Fibroblast of mammary gland (primary cell): ENCODE measurements at regions not wholly inside any gene's neighbourhood (a gene's known extent, or its start where the extent isn't known, plus 50 kb on each side); places are given as distances from the start of the nearest gene placed in this dataset.

ENCODE experiments used
- DNase-seq: peaks from one replicate; pipeline ENCODE4 v3.0.0-alpha.2; 2010; ENCODE audit warnings: low read depth
- H3K4me3 ChIP-seq: 2 replicates; pipeline ENCODE4 v1.5.1; 2011; ENCODE audit warnings: low read depth, mild to moderate bottlenecking, low read length, moderate library complexity; ENCODE audit not compliant: control insufficient read depth
- TF ChIP-seq, protein P1 (sequence below): conservative IDR thresholded peaks from 2 replicates; pipeline ENCODE4 v1.5.1; 2011; ENCODE audit warnings: low read depth, low read length, inconsistent platforms; ENCODE audit not compliant: control insufficient read depth, insufficient read depth

DNA sequence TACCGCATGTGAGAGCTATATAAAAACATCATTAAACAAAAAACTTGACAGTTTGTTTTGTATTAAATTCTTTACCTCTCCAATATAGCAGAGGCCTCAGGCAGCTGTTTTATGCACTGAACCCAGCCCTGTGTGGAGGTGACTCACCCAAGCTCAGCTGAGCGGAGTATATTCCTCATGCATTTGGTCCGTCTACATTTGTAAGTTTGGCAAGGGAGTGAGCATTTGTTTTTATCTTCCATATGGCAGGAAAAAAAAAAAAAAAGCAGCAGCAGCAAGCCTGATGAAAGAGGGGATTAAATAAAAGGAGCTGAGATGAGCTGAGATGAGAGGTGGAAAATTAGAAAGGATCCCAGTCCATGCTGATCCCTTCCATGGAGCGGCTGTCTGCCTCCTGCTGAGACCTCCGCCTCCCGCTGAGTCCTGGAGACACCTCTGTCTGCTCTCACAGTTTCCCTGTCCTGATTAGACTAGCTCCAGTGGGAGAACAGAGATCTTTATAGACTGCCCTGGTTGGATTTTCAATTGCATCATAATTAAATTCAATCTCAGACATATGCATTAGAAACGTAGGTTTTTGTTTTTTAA lies 112.0 kb upstream of the CTNND2 start:
- no peak overlapping the region for H3K4me3 ChIP-seq
- DNase-seq = no peak
- TF ChIP-seq, protein P1, sequence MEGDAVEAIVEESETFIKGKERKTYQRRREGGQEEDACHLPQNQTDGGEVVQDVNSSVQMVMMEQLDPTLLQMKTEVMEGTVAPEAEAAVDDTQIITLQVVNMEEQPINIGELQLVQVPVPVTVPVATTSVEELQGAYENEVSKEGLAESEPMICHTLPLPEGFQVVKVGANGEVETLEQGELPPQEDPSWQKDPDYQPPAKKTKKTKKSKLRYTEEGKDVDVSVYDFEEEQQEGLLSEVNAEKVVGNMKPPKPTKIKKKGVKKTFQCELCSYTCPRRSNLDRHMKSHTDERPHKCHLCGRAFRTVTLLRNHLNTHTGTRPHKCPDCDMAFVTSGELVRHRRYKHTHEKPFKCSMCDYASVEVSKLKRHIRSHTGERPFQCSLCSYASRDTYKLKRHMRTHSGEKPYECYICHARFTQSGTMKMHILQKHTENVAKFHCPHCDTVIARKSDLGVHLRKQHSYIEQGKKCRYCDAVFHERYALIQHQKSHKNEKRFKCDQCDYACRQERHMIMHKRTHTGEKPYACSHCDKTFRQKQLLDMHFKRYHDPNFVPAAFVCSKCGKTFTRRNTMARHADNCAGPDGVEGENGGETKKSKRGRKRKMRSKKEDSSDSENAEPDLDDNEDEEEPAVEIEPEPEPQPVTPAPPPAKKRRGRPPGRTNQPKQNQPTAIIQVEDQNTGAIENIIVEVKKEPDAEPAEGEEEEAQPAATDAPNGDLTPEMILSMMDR = no peak

DNA sequence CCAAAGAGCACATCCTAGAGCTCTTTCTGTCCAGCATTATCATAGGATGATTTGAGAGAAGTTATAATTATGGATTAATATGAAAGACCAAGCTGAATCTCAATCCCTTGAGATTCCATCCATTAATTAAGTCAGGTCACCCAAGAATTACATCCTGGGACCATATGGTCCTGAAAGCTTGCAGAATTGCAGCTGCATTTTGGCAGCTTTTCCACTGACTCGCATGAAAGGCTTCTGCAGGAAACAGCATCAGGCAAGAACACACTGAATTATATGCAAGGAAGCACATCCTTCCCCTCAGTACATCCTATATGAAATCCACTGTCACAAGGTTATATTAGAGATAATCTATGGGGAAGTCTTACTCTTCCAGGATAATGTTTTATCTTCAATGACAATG lies 109.1 kb upstream of the CTNND2 start:
- TF ChIP-seq, protein P1 = no peak
- DNase-seq = no peak
- no peak overlapping the region for H3K4me3 ChIP-seq

DNA sequence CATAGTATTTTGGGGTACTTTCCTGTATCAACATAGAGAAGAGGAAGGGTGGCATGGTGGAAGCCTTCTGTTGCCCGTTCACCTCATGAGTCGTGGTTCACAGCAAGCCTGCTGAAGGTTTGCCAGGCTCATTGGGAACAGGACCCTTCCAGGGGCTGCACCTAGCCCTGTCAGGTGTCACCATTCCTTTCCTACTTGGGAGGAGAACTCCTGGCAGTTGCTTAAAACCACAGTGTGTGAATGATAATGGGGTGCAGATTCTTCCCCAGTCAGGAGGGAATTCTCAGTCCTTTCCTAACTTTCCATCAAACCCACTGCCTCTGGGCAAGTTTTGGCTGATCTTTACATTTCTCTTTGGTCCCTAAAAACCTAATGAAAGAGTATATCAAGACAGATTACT lies 99.4 kb upstream of the CTNND2 start:
- TF ChIP-seq, protein P1 = no peak
- DNase-seq = no peak
- H3K4me3 ChIP-seq = no peak overlapping the region

DNA sequence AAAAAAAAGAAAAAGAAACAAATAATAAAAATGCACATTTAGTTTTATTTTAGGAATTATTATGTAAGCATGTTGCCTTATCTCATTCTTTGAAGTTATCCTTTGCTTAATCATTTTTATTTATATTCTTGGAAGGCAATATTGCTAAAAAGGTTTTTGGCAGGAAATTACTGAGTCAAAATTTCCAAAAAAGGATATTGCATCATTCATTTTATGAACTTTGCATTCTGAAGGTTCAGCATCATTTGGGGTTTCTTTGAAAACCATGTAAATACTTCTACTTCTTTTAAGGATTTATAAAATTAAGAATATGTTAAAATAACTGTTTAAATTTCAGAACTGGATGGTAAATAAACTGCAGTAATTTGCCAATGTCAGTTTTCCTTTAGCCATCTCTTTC lies 94.2 kb upstream of the CTNND2 start:
- TF ChIP-seq, protein P1 = no peak
- no peak for DNase-seq
- H3K4me3 ChIP-seq = no peak overlapping the region

DNA sequence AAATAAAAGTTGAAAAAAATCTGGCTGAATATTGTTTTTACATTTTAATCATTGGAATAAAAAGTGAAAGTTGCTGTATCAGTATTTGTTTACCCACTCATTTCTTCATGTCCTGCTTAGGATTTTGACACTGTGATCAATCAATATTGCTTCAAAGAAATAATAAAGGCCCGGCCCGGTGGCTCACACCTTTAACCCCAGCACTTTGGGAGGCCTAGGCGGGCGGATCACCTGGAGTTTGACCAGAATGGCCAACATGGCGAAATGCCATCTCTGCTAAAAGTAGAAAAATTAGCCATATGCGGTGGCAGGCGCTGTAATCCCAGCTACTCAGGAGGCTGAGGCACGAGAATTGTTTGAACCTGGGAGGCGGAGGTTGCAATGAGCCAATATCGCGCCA lies 93.7 kb upstream of the CTNND2 start:
- H3K4me3 ChIP-seq = no peak overlapping the region
- no peak for DNase-seq
- TF ChIP-seq, protein P1 = no peak

DNA sequence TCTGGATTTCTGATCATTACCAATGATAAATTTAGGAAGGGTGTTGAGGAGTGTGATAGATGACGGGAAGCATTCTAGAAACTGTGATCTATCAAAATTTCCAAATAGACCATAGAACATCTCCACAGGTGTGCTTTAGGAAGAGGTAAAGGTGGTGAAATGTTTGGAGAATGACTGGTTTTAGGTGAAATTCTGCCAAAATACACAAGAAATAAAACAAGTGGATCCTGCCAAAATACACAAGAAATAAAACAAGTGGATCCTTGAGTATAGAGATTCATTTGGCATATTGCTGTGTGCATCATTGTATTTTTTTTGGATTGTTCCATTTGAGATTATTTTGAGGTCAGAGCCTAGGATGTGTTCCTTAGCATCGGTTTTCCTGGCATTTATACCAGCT lies 88.3 kb upstream of the CTNND2 start:
- TF ChIP-seq, protein P1 = no peak
- DNase-seq = no peak
- H3K4me3 ChIP-seq = no peak overlapping the region

DNA sequence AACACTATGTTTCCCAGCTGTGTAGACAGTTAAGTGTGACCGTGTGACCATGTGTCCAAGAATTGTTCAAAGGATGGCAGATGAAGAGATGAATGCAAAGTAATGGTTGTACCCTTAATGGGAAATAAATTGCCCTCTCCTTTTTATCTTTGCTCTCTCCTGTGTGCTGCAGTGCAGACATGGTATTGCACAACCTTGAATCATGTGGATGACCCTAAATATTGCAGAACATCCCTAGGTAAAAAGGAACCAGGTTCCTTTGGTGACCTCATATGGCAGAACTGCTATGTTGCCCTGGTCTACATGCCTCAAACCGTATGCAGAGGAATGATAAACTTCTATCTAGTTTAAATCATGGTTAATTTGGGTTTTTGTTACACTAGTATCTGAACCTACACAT lies 81.7 kb upstream of the CTNND2 start:
- H3K4me3 ChIP-seq = no peak overlapping the region
- TF ChIP-seq, protein P1 = no peak
- DNase-seq = no peak
